ENCODE measurements at regions not wholly inside any gene's neighbourhood (a gene's known extent, or its start where the extent isn't known, plus 50 kb on each side); places are given as distances from the start of the nearest gene placed in this dataset.

DNA sequence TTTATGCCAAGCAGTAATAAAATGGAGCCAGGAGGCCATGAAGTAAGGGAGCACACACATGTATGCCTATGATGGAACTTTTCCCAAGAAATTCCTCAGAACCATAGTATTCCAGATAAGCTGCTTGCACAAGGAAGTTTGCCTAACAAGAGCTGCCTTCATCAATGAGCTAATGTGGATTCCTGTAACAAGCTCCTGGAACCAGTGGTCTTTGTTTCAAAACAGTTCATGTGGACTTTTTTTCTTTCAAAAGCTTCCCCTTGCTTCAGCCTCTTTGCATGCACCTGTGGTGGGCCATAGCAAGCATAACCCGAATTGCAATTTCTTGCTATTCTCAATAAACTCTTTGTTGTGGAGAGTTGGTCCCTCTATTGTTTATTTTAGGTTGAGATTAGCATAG, 359.6 kb downstream of the UTRN start:
- no peak overlapping the region for H2BK20ac ChIP-seq (ENCODE audit: low read depth, low read length, poor library complexity, severe bottlenecking)
- TF ChIP-seq, protein P1, sequence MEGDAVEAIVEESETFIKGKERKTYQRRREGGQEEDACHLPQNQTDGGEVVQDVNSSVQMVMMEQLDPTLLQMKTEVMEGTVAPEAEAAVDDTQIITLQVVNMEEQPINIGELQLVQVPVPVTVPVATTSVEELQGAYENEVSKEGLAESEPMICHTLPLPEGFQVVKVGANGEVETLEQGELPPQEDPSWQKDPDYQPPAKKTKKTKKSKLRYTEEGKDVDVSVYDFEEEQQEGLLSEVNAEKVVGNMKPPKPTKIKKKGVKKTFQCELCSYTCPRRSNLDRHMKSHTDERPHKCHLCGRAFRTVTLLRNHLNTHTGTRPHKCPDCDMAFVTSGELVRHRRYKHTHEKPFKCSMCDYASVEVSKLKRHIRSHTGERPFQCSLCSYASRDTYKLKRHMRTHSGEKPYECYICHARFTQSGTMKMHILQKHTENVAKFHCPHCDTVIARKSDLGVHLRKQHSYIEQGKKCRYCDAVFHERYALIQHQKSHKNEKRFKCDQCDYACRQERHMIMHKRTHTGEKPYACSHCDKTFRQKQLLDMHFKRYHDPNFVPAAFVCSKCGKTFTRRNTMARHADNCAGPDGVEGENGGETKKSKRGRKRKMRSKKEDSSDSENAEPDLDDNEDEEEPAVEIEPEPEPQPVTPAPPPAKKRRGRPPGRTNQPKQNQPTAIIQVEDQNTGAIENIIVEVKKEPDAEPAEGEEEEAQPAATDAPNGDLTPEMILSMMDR (conservative IDR thresholded peaks at IDR 0.05): no peak
- Mint-ChIP-seq H3K9me3 (no peaks in the 10 kb centered on the region), H3K27me3 (ENCODE audit: low read depth) (no peaks in the 10 kb centered on the region), H3K27ac (peak overlapping the region; percentile 59 to 94 (median 90); a peak in 4 of 7 replicates), H3K4me1 (peaks cover 65 to 70% of the 10 kb centered on the region in 2 experiments), H3K36me3 (ENCODE audit: insufficient read depth in 1 of 3, low read depth in 3 of 3) (peaks cover 0 to 3% (median 1%) of the 10 kb centered on the region in 3 experiments; a peak in 3 of 7 replicates), H3K4me3 (no peak overlapping the region)
- no peaks in the 10 kb centered on the region for H4K20me1 ChIP-seq (ENCODE audit: control insufficient read depth, insufficient read depth, insufficient read length)
- H3K18ac ChIP-seq (ENCODE audit: insufficient read length, low read depth, low read length): no peak overlapping the region
- DNase-seq: no peak
- H3K56ac ChIP-seq (ENCODE audit: insufficient read length, low read depth, low read length): no peak overlapping the region
- H3K23me2 ChIP-seq (ENCODE audit: insufficient read length, low read depth, low read length, poor library complexity, severe bottlenecking): no peaks in the 10 kb centered on the region
- H3K27me3 ChIP-seq (ENCODE audit: insufficient read depth, low read length): no peaks in the 10 kb centered on the region
- H3K4ac ChIP-seq (ENCODE audit: low read depth, low read length): no peak overlapping the region
- no peaks in the 10 kb centered on the region for H3K79me2 ChIP-seq (ENCODE audit: insufficient read depth, low read length)
- no CpG with 5 or more reads among the region's 1 CpG for WGBS (ENCODE audit: extremely low coverage, insufficient read length, low lambda C conversion rate)
- H3T11ph ChIP-seq (ENCODE audit: low read length): no peak overlapping the region
- H2AFZ ChIP-seq (ENCODE audit: low read length): no peak overlapping the region
- no peak overlapping the region for H3K14ac ChIP-seq (ENCODE audit: insufficient read depth, low read length)
- H3K27ac ChIP-seq (ENCODE audit: insufficient read length, low read depth, low read length): peak overlapping the region; percentile 82
- H2BK120ac ChIP-seq (ENCODE audit: low read depth, low read length, poor library complexity, severe bottlenecking): no peak overlapping the region
- no peak overlapping the region for H3K4me2 ChIP-seq (ENCODE audit: insufficient read depth, insufficient read length, low read length)
- no peak overlapping the region for H2AK5ac ChIP-seq (ENCODE audit: insufficient read length, low read length)
- no peaks in the 10 kb centered on the region for H3K79me1 ChIP-seq (ENCODE audit: insufficient read depth, low read depth, low read length, poor library complexity, severe bottlenecking)
- H2BK15ac ChIP-seq (ENCODE audit: low read depth, low read length): no peak overlapping the region
- no peak overlapping the region for H3K9ac ChIP-seq (ENCODE audit: extremely low read depth, insufficient read length, low read length)
- H4K91ac ChIP-seq (ENCODE audit: insufficient read length, low read depth, low read length): no peak overlapping the region
- H4K5ac ChIP-seq (ENCODE audit: insufficient read length, low read depth, low read length): no peak overlapping the region
- H3K23ac ChIP-seq (ENCODE audit: insufficient read length, low read depth, low read length): no peak overlapping the region
- H4K8ac ChIP-seq (replicated peaks; ENCODE audit: insufficient read length, low read depth, low read length): no peak overlapping the region
- H2BK12ac ChIP-seq (ENCODE audit: insufficient read length, low read depth, low read length): no peak overlapping the region
- no peak overlapping the region for H2BK5ac ChIP-seq (ENCODE audit: insufficient read length, low read length)
- peaks cover 9% of the 10 kb centered on the region for H3K4me1 ChIP-seq (ENCODE audit: insufficient read depth, low read length)
- H3K9me3 ChIP-seq (ENCODE audit: control insufficient read depth, low read depth, low read length): no peaks in the 10 kb centered on the region

Measured in H9 (cell line).